CD1c-positive myeloid dendritic cell (primary cell): ENCODE measurements at regions not wholly inside any gene's neighbourhood (a gene's known extent, or its start where the extent isn't known, plus 50 kb on each side); places are given as distances from the start of the nearest gene placed in this dataset.
A peak's percentile ranks its signal among the peaks of the same experiment; 100 is the strongest.

Experiments used
- DNase-seq: peaks from one replicate; pipeline ENCODE4 v3.0.0-alpha.2; 2016; ENCODE audit errors: extremely low spot score

DNA sequence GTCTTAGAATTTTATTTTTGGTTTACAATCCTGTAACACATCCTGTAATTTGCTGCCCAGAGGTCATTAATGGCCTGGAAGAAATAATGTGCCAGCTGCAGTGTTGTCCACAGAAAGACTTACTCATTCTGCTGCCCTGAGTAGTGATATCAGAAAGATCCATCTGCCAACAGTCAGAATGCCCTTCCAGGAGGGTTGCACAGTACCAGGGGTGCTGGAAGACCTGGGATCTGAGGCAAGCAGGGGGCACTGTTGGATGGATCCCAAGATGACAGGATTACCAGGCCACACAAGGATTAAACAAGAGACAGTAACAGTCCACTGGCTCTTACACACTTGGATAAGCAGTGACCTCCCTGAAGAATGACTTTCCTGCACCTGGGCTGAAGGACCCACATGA lies 93.8 kb upstream of the TOP3B start:
- DNase-seq, result no peak

DNA sequence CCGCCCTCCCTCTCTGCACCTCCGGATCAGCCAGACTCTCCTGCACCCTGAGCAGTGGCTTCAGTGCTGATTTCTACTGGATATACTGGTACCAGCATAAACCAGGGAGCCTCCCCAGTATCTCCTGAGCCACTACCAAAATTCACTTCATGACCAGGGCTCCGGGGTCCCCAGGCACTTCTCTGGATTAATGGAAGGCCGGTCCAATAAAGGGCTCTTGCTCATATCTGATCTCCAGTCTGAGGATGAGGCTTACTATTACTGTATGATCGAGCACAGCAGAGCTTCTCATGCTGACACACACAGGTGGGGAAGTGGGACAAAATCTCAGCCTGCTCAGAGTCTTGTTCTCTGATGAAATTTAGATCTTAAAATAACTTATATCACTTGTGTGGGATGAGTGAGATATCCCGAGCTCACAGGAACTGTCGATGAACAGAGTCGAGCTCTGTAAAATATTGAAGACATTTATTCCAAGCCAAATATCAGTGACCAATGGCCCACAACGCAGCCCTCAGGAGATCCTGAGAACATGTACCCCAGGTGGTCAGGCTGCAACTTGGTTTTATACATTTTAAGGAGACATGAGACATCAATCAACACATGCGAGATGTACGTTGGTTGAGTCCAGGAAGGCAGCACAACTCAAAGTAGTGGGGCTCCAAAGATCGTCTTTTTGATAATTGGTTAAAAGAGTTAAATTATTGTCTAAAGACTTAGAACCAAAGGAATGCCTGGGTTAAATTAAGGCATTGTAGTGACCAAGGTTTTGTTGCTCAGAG lies 93.0 kb upstream of the TOP3B start:
- no peak for DNase-seq

DNA sequence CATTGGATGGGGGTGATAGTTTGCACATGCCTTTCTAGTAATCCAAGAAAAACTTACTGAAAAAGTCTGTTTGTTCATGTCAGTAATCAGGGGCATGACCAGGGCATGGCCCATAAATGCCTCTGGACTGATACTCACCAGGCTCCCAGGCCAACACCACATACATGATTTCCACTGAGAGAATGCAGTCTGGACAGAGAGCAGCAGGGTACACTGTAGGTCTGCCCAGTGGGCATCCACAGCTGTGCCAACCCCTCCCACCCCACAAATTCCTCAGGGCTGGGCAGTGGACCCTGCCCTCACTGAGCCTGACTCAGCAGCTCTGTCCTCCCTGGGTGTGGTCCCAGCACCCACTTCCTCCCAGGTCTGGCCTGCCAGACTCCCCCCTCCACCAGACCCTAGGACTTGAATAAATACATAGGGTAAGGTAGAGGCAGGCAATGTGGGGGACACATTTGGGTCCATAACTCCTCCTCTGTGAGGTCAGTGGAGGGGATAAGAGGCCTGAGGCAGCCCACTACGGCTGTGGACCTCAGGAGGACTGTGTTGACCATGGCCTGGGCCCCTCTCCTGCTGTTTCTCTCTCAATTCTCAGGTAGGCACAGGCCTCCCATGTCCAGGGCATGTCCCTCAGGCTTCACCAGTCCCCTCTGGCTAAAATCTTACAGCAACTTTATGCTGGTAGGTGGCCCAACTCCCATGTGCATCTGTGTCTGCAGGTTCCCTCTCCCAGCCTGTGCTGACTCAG lies 92.2 kb upstream of the TOP3B start:
- DNase-seq, result no peak

DNA sequence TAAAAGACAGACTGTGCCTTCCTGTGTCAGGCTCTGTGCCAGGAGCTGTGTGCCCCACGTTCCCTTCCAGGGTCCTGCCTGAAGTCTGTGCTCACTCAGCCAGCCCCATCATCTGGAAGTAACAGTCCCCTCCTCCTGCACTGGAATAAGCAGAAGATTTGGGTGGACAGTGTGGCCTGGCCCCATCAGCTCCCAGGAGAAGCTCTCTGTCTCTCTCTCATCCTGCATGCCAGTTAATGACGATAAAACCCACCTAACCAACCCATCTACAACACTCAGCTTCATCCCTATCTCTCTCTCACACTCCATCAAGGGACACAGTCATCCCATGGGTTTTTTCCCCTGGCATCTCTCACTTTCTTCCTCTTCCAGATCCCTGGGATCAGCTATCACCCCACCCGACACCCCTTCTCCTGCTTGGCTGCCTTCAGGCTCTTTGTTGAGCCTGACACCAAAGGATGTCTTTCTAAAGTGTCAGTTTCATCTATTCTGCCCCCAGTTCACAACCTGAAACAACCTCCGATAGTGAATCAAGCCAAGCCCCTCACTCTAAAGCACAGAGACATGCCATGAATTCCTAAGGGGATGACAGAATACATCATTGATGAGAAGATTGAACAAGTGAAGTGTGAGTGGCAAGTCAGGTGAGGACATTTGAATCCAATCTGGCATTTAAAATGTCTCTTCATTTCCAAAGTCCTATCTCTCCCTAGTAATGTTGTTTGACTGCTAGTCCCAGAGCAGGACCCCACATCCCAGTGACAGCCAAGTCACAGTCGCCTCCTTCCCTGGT lies 91.4 kb upstream of the TOP3B start:
- no peak for DNase-seq

DNA sequence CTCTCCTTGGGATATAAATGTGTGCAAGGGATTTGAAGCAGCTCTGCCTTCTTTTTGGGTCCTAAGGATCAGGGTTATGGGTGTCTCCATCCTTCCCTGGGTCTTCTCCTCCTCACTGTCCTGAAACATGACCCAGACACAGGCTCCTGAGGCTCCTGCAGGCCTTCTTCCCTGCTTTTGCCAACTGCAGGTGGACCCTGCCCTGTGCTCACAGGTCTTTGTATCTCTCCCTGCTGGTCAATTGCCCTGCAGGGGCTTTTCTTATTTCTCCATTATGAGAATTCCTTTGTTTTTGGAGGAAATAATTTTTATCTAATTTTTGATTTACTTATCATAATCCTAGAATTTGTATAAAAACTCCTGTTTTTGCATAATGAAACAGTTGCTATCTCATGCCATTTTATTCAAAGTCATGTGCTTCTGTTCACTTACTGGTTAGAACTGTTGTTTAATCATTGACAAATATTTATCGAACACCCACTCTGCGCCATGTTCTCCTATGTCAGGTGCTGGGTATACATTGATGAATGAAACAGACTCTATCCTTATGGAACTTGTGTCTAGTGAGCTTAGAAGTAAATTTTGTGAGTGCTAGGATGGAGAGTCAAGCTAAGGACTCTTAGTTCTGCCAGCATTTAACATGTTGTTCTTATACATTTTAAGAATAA lies 89.7 kb upstream of the TOP3B start:
- no peak for DNase-seq

DNA sequence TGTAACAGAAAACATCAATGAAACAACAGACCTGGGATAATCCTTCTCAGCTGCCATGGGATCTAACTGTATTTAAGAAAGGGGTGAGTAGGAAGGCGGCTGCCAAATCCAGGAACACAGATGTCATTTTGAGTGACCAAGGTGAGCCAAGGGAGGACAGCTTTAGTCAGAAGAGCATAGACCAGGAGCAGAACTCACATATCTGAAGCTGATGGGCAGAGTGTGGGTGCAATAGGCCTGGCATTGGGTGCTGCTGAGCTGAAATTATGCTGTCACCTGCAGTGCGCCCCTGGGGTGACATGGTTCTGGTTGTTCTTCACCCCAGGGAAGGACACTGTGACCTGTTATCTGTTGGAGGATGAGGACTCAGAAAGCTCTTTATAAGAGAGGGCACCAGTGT lies 88.9 kb upstream of the TOP3B start:
- no peak for DNase-seq

DNA sequence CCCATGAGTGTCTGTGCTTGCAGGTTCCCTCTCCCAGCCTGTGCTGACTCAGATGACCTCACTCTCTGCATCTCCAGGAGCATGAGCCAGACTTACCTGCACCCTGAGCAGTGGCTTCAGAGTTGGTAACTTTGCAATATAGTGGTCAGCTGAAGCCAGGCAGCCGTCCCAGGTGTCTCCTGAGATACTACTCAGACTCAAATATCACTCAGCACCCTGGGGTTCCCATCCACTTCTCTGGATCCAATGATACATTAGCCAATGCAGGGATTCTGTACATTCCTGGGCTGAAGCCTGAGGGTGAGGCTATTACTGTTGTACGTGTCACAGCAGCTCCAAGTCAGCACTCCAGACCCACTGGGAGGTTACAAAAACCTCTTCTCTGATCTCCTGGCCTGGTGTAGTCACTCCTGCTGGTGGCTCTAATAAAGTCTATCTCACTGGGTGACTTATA lies 87.8 kb upstream of the TOP3B start:
- DNase-seq, result no peak

DNA sequence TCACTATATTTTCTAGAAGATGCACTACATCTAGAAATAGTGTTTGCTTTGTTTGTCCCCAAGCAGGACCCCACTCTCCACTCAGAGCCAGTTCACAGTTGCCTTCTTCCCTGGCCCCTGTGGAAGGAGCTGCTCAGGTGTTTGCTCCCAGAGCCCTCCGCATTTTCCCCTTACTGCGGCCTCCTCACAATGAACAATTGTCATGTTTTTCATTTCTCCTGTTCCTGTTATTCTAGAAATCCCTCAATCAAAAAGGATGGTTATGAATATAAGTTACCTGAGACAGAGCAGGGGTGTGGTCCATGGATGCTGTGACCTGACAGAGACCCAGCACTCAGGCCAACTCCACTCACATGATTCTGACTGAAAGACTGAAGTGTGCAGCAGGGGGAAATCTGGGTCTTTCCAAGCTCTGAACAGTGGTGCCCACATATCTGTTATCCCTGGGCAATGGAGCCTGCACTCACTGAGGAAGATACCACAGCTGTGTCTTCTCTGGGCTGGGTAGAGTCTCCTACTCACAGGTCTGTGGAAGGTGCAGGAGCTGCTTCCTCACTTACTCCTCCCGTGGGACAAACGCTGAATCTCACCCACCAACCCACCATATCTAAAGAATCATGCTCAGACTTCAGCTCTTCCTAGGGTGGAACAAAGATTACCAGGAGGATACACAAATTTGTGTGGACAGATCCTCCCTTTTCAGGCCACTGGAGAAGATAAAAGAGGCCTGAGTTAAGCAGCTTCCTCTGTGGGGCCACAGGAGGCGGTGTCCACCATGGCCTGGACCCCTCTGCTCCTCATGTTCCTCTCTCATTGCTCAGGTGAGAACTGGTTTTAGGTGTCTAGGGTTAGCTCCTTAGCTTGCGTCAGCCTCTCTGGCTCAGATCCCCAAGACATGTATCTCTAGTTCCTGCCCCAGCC lies 87.1 kb upstream of the TOP3B start:
- no peak for DNase-seq

DNA sequence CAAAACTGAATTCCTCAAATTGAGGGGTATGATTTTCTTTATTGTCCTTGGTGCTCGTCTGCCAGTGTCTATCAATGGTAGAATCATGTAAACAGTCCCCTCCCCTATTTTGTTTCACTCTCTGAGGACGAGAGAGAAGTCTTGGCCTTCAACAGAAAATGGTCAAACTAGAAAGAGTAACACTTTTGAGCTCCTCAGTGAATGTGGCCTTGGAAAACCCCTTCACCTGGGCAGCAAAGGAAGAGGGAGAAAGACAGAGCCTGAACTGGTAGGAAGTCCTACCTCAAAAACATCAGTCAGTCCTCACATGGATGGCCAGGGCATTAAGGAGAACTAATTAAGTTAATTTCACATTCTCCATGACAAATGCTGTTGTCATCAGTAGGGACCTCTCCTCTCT lies 86.1 kb upstream of the TOP3B start:
- no peak for DNase-seq

DNA sequence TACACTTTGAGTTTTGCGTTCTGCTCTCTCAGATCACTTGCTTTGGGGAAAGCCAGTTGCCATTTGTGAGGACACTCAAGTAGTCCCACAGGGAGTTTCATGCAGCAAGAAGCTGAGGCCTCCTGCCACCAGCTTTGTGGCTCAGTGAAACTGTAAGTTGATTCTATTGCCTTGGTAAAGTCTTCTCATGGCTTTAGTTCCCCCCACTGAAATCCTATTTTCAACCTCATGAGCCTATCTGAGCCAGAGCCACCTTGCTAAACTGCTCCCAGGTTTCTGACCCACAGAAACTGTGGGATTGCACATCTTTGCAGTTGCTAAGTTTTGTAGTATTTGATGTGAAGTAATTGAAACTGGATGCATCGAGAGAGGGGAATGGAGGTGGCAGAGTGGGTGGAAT lies 85.4 kb upstream of the TOP3B start:
- no peak for DNase-seq

DNA sequence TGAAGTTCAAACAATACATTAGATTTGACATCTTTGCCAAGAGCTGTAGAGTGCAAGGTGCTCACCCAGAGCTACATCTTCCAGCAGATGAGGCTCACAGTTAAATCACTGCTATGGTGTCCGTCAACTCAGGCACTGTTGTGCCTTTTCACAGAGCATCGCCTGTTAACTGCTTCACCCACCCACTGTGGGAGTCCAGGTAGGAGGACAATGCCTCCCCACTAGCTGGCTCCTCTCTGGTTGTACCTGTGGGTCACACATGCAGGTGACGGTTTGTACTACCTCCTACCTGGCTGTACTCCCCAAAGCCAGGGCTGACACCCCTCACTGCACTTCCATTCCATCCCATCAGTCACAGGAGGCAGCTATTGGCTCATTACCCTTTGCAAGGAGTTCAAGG lies 84.6 kb upstream of the TOP3B start:
- DNase-seq, result no peak

DNA sequence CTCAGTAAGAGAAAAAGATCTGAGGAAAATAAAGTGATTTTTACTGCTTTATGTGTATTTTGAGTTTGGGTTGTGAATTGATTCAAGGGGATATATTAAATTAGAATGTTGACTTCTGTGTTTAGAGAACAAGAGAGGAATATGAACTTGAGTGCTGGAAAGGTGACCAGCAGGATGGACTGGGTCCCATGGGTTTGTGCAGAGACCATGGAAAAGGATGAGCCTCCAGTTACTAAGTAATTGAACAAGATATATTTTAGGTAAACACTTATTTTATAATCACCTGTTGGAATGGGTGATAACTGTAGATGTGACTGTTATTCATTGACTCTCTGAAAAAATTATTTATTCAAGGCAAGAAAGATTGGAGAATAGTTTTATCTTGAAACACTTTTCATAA lies 82.0 kb upstream of the TOP3B start:
- no peak for DNase-seq

DNA sequence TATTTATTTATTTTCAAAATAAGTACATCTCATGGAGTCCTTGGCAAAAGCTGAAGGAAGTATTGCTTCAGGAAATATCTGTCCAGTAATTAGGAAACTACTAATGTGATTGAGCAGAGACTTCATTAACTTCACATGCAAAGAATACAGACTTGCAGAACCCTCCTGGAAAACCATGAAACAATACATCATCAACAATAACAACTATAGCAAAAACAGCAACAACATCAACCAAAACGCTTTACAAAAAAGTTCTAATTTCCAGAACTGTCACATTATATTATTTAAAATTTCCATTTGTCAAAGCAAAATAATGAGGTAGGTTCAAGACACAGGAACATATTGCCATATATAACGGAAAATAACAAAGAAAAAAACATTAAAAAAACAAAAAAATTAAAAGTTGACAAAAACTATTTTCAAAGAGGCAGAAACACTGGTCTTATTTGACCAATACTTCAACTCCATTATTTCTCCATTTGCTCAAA lies 79.8 kb upstream of the TOP3B start:
- DNase-seq, result no peak

DNA sequence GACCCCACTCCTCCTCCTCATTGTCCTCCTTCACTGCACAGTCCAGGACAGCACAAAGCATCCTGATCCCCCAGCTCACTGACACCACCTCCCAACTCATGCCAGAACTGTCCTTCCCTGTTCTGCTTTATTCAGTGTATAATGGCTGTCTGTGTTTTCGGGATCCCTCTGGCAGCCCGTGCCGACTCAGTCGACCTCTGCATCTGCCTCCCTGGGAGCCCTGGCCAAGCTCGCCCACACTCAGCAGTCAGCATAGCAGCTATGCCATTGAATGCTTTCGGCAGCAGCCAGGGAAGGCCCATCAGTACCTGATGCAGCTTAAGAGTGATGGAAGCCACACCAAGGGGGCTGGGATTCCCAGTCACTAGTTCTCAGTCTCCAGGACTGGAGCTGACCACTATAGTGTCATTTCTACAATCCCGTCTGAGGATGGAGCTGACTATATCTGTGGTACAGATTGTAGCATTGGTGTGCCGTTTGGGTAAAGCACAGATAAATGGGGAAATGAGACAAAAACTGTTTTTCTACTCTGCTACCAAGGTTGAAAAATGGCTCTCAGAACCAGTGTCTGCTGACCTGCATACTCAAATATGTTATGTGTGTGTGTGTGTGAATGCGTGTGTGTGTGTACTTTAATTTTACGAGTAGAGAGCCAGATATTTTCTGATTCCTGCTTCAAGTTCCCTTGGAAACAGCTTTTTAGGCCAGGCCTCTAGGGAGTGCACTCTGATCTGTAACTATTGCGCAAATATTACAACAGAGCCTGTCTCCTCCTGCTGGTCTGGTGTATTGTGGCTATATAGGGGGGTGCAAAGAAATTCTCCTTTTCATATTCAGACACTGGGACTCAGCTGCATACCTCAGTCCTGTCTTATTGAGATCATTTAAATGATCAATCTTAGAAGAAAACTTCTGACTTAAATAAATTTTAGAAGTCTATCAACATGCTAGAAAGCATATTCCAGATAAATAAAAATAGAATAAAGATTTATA lies 78.8 kb upstream of the TOP3B start:
- peak; percentile 57 for DNase-seq

DNA sequence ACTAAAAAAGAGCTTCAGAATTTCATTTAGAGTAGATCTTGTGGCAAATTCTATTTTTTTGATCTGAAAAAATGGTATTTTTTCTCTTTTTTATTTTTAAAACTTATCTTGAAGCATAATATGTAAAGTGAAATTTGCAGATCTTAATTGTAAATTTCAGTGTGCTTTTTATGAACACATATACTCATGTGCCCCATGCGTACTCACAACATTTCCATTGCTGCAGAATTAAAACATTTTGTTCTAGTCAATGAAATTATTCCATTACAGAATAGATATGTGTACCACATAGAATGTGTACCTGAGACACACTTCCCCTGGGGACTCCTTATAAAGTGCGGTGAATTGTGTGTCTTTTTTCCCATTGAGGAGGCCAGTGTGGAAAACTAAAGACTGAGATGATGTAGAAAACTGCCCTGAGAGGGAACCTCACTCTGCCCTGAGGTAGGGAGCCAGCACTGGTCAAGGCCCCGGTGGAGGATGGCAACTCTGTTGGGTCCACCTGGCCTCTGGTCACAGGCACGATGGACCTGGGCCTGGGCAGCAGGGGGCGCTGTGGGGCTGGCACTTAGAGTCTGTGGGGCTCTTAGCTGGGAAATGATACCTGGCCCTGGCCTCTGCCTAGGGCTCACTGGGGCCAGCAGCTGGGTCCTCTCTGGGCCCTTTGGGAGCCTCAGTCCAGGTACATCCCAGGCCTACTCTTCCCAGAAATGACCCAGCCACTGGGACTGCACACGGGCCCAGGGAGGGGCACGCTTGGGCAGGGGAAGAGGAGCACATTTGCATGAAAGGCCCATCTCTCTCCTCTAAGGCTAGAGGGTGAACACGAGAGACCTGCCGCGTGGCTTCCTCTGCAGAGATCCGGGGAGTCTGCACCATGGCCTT lies 77.9 kb upstream of the TOP3B start:
- DNase-seq, result peak; percentile 68

DNA sequence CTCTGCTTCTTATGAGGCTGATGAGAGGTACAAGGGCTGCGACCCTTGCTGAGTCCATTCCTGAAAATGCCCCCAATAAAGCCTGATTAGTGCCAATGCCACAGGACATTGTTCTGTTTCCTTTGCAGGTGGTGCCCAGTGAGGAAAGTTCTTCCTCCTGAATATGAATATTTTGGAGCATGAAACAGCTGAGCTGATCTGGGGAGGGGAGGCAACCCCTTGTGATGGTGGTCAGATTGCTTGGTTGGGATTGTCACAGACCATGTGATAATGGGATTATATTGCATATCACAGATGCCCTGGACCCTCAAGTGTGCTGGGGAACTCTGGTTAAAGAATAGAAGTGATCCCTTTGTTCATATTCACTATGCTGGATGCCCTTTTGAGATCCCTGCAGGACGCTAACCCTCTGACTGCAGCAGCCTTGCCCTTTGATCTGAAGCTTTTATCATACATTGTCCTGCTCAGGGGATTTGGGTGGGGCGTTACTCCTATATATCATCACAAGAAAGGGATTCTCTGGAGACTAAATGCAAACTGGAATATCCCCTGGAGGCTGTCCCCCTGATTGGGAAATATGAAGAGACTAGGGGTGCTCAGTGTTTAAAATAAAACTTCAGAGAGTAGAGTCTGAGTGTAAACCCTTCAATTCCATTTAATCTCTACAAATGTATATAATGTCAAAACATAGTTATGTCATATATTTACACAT lies 76.9 kb upstream of the TOP3B start:
- no peak for DNase-seq

DNA sequence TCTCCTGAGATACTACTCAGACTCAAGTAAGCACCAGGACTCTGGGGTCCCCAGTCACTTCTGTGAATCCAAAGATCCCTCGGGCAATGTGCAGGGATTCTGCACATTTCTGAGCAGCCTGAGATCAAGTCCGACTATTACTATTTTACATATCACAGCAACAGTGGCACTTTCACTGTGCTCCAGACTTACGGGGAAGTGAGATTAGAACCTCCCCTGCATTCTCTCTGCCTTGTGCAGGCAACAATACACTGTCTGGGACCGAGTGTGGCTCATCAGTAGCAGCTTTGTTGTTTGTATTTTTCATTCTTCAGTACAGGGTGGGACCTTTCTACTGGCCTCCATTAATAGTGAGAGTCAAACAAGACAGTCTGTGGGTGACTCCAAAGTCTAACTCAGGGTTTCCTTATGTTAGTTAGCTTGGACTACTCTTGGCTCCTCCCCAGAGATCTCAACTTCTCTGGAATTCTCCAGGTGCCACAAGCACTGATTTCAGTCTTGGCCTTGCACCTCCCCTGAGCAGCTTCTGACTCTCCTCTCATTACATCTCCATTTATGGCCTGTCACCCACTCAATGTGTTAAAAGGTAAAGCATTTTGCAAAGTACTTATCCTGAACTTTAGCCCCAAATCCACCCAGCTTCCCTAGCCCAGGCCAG lies 76.2 kb upstream of the TOP3B start:
- DNase-seq, result peak; percentile 18
